Transverse colon (tissue), 4 donors: ENCODE measurements at regions not wholly inside any gene's neighbourhood (a gene's known extent, or its start where the extent isn't known, plus 50 kb on each side); places are given as distances from the start of the nearest gene placed in this dataset.

Experiments used
- DNase-seq: peaks from one replicate; pipeline ENCODE4 v3.0.0-alpha.2; 2019
- H3K27ac ChIP-seq, 4 donors: fragments of 200-600 bp; sonication (generic); 2 replicates each; pipeline ENCODE4 v1.5.1; 2016 to 2018; ENCODE audit warnings: inconsistent platforms in 4 of 4
- H3K27me3 ChIP-seq: fragments of 200-600 bp; sonication (generic); 2 replicates; pipeline ENCODE4 v1.5.1; 2017; ENCODE audit warnings: inconsistent platforms
- H3K36me3 ChIP-seq, 4 donors: fragments of 200-600 bp; sonication (generic); 2 replicates each; pipeline ENCODE4 v1.5.1; 2017 to 2019; ENCODE audit warnings: inconsistent platforms in 4 of 4
- H3K4me1 ChIP-seq, 4 donors: fragments of 200-600 bp; sonication (generic); 2 replicates each; pipeline ENCODE4 v1.5.1; 2017 to 2020; ENCODE audit warnings: inconsistent platforms in 4 of 4
- H3K4me3 ChIP-seq, 4 donors: fragments of 200-600 bp; sonication (generic); 1 replicate in 1 of 4; 2 replicates in 3 of 4; pipeline versions ENCODE4 v1.5.1 to v1.6.1; 2017 to 2019; ENCODE audit warnings: inconsistent platforms in 4 of 4
- H3K9me3 ChIP-seq, 2 donors: fragments of 200-600 bp; sonication (generic); 2 replicates each; pipeline ENCODE4 v1.5.1; 2017 to 2019; ENCODE audit warnings: inconsistent platforms in 2 of 2
- CTCF ChIP-seq, 5 experiments: fragments of 200-600 bp in 3 of 5; fragments of 450-650 bp in 2 of 5; sonication (generic) in 3 of 5; IDR thresholded peaks; 1 replicate in 2 of 5; 2 replicates in 3 of 5; pipeline ENCODE4 v1.5.1; 2016 to 2017; ENCODE audit warnings: antibody characterized with exemption in 5 of 5, inconsistent platforms in 3 of 5, mild to moderate bottlenecking in 2 of 5, moderate library complexity in 1 of 5
- EP300 ChIP-seq: sonication (generic); formaldehyde crosslinking; IDR thresholded peaks from one replicate; pipeline ENCODE4 v1.6.1; 2017; ENCODE audit warnings: antibody characterized with exemption, low read depth
- POLR2A ChIP-seq: fragments of 450-650 bp; IDR thresholded peaks from one replicate; pipeline ENCODE4 v1.6.1; 2016; ENCODE audit warnings: antibody characterized with exemption, mild to moderate bottlenecking, moderate library complexity
- POLR2AphosphoS5 ChIP-seq, 3 donors: sonication (generic); formaldehyde crosslinking; IDR thresholded peaks; one replicate each; pipeline ENCODE4 v1.6.1; 2016; ENCODE audit warnings: antibody characterized with exemption in 3 of 3
- WGBS, 2 donors: methylation state at CpG; one replicate each; pipeline ENCODE4 v1.1.5; 2018; ENCODE audit warnings: low coverage in 1 of 2; 5-methylcytosine and 5-hydroxymethylcytosine counted together
- in situ Hi-C, 4 donors: fragments of 200-750 bp; cut with MboI; loops; one replicate each; pipeline versions ENCODE4 v1.15.0 to v1.15.1; 2017; ENCODE audit warnings: low sequenced_read_pairs in 3 of 4, low pct_ligation_motif_present in 1 of 4, low pct_unique_long_range_greater_than_20kb in 1 of 4
- intact Hi-C: fragments of 100-400 bp; cut with DNase I; formaldehyde crosslinking; loops from one replicate; pipeline ENCODE4 v1.15.1; 2023; ENCODE audit warnings: low total_unique reads

DNA sequence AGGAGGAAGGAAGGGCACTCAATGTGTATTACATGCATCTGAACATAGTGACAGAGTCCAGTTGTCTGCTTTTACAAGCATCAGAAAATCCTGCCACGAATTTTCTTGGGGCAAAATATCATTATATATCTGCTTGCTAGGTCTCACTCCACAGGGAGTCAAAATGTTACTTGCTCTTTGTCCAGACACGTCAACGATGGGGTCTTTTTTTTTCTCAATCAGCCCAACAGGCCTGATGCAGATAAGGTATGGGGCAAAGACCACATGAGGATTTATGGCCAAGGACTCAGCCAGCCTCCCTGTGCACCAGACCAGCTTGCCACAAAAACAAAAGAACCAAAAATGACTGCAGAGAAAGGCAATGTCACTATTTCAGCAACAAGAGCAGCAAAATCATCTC is 323.4 kb upstream of the PKDCC start:
- H3K4me1 ChIP-seq: no peaks in the 10 kb centered on the region
- TF ChIP-seq POLR2A (no peak), CTCF (IDR thresholded peaks at IDR 0.05) (no peak), EP300 (no peak), POLR2AphosphoS5 (IDR thresholded peaks at IDR 0.05) (no peak)
- no peaks in the 10 kb centered on the region for H3K9me3 ChIP-seq
- no peak overlapping the region for H3K27ac ChIP-seq
- no peaks in the 10 kb centered on the region for H3K27me3 ChIP-seq
- 38 to 40% methylated on average over 3 of the region's 3 CpGs for WGBS, 2 donors
- H3K4me3 ChIP-seq: no peak overlapping the region
- in situ Hi-C loops (no loop called here), intact Hi-C loops (no loop called here)
- no peaks in the 10 kb centered on the region for H3K36me3 ChIP-seq
- no peak for DNase-seq

DNA sequence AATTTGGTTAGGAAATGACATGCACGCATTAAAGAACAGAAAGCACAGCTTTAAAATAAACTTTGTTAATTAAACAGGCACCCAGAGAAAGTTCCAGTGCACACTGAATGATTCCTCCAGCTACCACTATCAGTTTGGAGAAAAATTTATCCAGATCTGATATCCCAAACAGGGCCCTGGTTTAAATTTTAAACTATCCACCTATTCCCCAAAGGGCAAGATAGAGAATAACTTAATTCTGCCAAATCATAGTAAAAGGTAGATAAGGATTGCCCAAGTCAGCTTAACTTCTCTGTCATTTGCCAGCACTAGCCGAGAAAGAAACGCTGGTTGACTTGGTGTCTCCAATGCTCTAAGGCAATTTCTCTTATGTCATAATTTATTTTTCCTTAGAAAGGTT is 321.9 kb upstream of the PKDCC start:
- H3K36me3 ChIP-seq: no peaks in the 10 kb centered on the region
- H3K4me3 ChIP-seq: no peak overlapping the region
- in situ Hi-C loops (no loop called here), intact Hi-C loops (no loop called here)
- H3K9me3 ChIP-seq: no peaks in the 10 kb centered on the region
- DNase-seq: no peak
- H3K27ac ChIP-seq: no peak overlapping the region
- TF ChIP-seq POLR2A: no peak
- no peak for TF ChIP-seq POLR2AphosphoS5 (IDR thresholded peaks at IDR 0.05)
- no peak for TF ChIP-seq CTCF (IDR thresholded peaks at IDR 0.05)
- no peak for TF ChIP-seq EP300
- no peaks in the 10 kb centered on the region for H3K4me1 ChIP-seq
- no peaks in the 10 kb centered on the region for H3K27me3 ChIP-seq
- 89 to 93% methylated on average over 3 of the region's 3 CpGs for whole genome bisulfite sequencing, 2 donors

DNA sequence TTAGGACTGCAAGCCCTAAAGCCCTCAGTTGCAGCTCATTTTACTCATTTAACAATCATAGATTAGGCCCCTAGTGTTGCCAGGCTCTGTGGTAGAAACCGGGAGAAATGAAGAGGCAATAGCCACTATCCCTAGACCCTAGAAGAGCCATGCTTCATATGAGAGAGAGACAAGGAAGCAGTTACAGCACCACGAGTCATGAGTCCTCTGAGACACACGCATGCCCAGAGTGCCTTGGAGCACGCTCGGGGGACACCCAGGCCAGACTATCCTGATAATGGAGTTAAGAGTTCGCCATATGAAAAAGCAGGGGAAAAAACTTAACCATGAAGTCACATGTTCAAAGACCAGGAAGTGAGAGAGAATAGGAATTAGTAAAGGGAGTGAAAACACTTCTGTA is 321.5 kb upstream of the PKDCC start:
- Histone ChIP-seq H3K9me3 (no peaks in the 10 kb centered on the region), H3K27ac (no peak overlapping the region), H3K27me3 (no peaks in the 10 kb centered on the region), H3K4me3 (no peak overlapping the region), H3K36me3 (no peaks in the 10 kb centered on the region), H3K4me1 (no peaks in the 10 kb centered on the region)
- intact Hi-C loops: no loop called here
- in situ Hi-C loops: no loop called here
- WGBS, 2 donors: 69 to 93% methylated on average over 2 to 6 of the region's 6 CpGs
- no peak for DNase-seq
- TF ChIP-seq EP300 (no peak), POLR2AphosphoS5 (IDR thresholded peaks at IDR 0.05) (no peak), CTCF (IDR thresholded peaks at IDR 0.05) (no peak), POLR2A (no peak)

- Histone ChIP-seq H3K9me3 (no peaks in the 10 kb centered on the region), H3K36me3 (no peaks in the 10 kb centered on the region), H3K4me3 (no peak overlapping the region), H3K4me1 (no peaks in the 10 kb centered on the region), H3K27me3 (no peaks in the 10 kb centered on the region), H3K27ac (no peak overlapping the region)
- WGBS, 2 donors: 79 to 92% methylated on average over 2 of the region's 2 CpGs
- intact Hi-C loops (no loop called here), in situ Hi-C loops (no loop called here)
- no peak for DNase-seq
- no peak for TF ChIP-seq CTCF (IDR thresholded peaks at IDR 0.05)
- TF ChIP-seq EP300: no peak
These were observed 320.7 kb upstream of the PKDCC start for GRCh38 chr2:41727152-41727551.
